ENCODE measurements at regions not wholly inside any gene's neighbourhood (a gene's known extent, or its start where the extent isn't known, plus 50 kb on each side); places are given as distances from the start of the nearest gene placed in this dataset.

DNA sequence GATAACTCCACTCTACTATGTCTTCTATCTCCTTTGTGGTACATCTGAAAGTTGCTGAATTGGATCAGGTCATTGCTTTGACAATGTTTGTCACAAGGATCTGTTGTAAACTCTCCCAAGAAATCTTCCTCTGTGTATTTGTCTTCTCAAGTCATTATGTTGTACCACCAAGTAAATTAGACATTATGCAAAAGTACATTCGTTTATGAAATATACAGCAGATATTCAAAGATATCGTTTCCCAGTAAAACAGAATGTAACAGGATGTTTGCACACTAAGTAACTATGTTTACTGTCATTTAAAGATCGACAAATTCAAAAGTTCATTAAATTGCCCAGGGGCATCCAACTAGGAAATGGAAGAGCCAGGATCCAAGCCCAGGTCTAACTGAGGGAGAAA, 739.4 kb downstream of the EFNB2 start:
- CTCF ChIA-PET: no interaction called here
- H3K4me3 ChIP-seq (ENCODE audit: low read depth, low read length): no peak overlapping the region
- no peaks in the 10 kb centered on the region for H3K4me1 ChIP-seq (ENCODE audit: control insufficient read depth, insufficient read depth, low read length)
- TF ChIP-seq ZNF324 (tag by site-specific recombination; IDR thresholded peaks at IDR 0.05) (no peak), ZNF248 (tag by site-specific recombination; IDR thresholded peaks at IDR 0.05) (no peak), SCRT2 (tag by site-specific recombination; IDR thresholded peaks at IDR 0.05) (no peak), ZNF555 (tag by site-specific recombination; conservative IDR thresholded peaks at IDR 0.05) (no peak), RBAK (tag by site-specific recombination; IDR thresholded peaks at IDR 0.05) (no peak), ZNF558 (tag by site-specific recombination; IDR thresholded peaks at IDR 0.05) (no peak)
- TF ChIP-seq, protein P1, sequence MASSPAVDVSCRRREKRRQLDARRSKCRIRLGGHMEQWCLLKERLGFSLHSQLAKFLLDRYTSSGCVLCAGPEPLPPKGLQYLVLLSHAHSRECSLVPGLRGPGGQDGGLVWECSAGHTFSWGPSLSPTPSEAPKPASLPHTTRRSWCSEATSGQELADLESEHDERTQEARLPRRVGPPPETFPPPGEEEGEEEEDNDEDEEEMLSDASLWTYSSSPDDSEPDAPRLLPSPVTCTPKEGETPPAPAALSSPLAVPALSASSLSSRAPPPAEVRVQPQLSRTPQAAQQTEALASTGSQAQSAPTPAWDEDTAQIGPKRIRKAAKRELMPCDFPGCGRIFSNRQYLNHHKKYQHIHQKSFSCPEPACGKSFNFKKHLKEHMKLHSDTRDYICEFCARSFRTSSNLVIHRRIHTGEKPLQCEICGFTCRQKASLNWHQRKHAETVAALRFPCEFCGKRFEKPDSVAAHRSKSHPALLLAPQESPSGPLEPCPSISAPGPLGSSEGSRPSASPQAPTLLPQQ (tag by site-specific recombination; IDR thresholded peaks at IDR 0.05): no peak
- TF ChIP-seq, protein P2, sequence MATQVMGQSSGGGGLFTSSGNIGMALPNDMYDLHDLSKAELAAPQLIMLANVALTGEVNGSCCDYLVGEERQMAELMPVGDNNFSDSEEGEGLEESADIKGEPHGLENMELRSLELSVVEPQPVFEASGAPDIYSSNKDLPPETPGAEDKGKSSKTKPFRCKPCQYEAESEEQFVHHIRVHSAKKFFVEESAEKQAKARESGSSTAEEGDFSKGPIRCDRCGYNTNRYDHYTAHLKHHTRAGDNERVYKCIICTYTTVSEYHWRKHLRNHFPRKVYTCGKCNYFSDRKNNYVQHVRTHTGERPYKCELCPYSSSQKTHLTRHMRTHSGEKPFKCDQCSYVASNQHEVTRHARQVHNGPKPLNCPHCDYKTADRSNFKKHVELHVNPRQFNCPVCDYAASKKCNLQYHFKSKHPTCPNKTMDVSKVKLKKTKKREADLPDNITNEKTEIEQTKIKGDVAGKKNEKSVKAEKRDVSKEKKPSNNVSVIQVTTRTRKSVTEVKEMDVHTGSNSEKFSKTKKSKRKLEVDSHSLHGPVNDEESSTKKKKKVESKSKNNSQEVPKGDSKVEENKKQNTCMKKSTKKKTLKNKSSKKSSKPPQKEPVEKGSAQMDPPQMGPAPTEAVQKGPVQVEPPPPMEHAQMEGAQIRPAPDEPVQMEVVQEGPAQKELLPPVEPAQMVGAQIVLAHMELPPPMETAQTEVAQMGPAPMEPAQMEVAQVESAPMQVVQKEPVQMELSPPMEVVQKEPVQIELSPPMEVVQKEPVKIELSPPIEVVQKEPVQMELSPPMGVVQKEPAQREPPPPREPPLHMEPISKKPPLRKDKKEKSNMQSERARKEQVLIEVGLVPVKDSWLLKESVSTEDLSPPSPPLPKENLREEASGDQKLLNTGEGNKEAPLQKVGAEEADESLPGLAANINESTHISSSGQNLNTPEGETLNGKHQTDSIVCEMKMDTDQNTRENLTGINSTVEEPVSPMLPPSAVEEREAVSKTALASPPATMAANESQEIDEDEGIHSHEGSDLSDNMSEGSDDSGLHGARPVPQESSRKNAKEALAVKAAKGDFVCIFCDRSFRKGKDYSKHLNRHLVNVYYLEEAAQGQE (tag by site-specific recombination; IDR thresholded peaks at IDR 0.05): no peak
- H3K27ac ChIP-seq (ENCODE audit: extremely low read depth, low read depth, low read length): no peak overlapping the region
- POLR2A ChIA-PET: no interaction called here
- H3K9me3 ChIP-seq (ENCODE audit: control insufficient read depth, insufficient read depth, low read depth, low read length): no peaks in the 10 kb centered on the region
- H3K36me3 ChIP-seq (ENCODE audit: control insufficient read depth in 2 of 2, insufficient read depth in 1 of 2, low read length in 2 of 2): no peaks in the 10 kb centered on the region

DNA sequence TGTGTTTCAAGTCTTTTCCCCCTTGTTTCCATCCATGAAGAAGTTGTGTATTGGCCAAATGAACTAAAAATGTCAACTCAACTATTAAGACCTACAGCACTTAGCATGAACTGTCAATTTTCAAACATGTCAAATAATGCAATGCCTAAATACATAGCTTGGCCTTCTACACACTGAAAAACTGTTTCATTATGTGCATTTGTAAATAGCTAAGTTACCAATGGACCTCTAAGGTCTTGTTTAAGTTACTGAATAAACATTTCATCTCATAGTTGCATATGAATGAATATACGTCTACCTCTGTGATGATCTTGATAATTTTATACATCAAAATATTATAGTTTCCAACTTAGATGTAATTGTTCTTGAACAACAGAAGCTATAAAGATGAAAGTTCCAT, 744.5 kb downstream of the EFNB2 start:
- no peaks in the 10 kb centered on the region for H3K36me3 ChIP-seq (ENCODE audit: control insufficient read depth in 2 of 2, insufficient read depth in 1 of 2, low read length in 2 of 2)
- H3K27ac ChIP-seq (ENCODE audit: extremely low read depth, low read depth, low read length): no peak overlapping the region
- H3K9me3 ChIP-seq (ENCODE audit: control insufficient read depth, insufficient read depth, low read depth, low read length): no peaks in the 10 kb centered on the region
- ChIA-PET POLR2A (no interaction called here), CTCF (interaction anchor here (1.0 kb wide), 1 partner anchor 12 kb away, joined by 4 read pairs; no protein-coding TSS in a partner anchor)
- no peaks in the 10 kb centered on the region for H3K4me1 ChIP-seq (ENCODE audit: control insufficient read depth, insufficient read depth, low read length)
- H3K4me3 ChIP-seq (ENCODE audit: low read depth, low read length): no peak overlapping the region
- no peak for TF ChIP-seq ZNF114 (tag by site-specific recombination; IDR thresholded peaks at IDR 0.05)
- TF ChIP-seq, protein P3, sequence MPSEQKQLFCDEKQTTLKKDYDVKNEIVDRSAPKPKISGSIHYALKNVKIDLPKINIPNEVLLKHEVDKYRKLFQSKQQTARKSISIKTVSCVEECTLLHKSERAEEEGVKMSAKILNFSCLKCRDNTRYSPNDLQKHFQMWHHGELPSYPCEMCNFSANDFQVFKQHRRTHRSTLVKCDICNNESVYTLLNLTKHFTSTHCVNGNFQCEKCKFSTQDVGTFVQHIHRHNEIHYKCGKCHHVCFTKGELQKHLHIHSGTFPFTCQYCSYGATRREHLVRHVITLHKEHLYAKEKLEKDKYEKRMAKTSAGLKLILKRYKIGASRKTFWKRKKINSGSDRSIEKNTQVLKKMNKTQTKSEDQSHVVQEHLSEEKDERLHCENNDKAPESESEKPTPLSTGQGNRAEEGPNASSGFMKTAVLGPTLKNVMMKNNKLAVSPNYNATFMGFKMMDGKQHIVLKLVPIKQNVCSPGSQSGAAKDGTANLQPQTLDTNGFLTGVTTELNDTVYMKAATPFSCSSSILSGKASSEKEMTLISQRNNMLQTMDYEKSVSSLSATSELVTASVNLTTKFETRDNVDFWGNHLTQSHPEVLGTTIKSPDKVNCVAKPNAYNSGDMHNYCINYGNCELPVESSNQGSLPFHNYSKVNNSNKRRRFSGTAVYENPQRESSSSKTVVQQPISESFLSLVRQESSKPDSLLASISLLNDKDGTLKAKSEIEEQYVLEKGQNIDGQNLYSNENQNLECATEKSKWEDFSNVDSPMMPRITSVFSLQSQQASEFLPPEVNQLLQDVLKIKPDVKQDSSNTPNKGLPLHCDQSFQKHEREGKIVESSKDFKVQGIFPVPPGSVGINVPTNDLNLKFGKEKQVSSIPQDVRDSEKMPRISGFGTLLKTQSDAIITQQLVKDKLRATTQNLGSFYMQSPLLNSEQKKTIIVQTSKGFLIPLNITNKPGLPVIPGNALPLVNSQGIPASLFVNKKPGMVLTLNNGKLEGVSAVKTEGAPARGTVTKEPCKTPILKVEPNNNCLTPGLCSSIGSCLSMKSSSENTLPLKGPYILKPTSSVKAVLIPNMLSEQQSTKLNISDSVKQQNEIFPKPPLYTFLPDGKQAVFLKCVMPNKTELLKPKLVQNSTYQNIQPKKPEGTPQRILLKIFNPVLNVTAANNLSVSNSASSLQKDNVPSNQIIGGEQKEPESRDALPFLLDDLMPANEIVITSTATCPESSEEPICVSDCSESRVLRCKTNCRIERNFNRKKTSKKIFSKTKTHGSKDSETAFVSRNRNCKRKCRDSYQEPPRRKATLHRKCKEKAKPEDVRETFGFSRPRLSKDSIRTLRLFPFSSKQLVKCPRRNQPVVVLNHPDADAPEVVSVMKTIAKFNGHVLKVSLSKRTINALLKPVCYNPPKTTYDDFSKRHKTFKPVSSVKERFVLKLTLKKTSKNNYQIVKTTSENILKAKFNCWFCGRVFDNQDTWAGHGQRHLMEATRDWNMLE (tag by site-specific recombination; conservative IDR thresholded peaks at IDR 0.05; ENCODE audit: low read depth): no peak
- TF ChIP-seq, protein P4, sequence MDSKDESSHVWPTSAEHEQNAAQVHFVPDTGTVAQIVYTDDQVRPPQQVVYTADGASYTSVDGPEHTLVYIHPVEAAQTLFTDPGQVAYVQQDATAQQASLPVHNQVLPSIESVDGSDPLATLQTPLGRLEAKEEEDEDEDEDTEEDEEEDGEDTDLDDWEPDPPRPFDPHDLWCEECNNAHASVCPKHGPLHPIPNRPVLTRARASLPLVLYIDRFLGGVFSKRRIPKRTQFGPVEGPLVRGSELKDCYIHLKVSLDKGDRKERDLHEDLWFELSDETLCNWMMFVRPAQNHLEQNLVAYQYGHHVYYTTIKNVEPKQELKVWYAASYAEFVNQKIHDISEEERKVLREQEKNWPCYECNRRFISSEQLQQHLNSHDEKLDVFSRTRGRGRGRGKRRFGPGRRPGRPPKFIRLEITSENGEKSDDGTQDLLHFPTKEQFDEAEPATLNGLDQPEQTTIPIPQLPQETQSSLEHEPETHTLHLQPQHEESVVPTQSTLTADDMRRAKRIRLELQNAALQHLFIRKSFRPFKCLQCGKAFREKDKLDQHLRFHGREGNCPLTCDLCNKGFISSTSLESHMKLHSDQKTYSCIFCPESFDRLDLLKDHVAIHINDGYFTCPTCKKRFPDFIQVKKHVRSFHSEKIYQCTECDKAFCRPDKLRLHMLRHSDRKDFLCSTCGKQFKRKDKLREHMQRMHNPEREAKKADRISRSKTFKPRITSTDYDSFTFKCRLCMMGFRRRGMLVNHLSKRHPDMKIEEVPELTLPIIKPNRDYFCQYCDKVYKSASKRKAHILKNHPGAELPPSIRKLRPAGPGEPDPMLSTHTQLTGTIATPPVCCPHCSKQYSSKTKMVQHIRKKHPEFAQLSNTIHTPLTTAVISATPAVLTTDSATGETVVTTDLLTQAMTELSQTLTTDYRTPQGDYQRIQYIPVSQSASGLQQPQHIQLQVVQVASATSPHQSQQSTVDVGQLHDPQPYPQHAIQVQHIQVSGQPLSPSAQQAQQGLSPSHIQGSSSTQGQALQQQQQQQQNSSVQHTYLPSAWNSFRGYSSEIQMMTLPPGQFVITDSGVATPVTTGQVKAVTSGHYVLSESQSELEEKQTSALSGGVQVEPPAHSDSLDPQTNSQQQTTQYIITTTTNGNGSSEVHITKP (tag by site-specific recombination; IDR thresholded peaks at IDR 0.05): no peak
- no peak for TF ChIP-seq ZNF777 (tag by site-specific recombination; IDR thresholded peaks at IDR 0.05; ENCODE audit: borderline replicate concordance)
- TF ChIP-seq, protein P5, sequence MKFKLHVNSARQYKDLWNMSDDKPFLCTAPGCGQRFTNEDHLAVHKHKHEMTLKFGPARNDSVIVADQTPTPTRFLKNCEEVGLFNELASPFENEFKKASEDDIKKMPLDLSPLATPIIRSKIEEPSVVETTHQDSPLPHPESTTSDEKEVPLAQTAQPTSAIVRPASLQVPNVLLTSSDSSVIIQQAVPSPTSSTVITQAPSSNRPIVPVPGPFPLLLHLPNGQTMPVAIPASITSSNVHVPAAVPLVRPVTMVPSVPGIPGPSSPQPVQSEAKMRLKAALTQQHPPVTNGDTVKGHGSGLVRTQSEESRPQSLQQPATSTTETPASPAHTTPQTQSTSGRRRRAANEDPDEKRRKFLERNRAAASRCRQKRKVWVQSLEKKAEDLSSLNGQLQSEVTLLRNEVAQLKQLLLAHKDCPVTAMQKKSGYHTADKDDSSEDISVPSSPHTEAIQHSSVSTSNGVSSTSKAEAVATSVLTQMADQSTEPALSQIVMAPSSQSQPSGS (tag by site-specific recombination; IDR thresholded peaks at IDR 0.05; ENCODE audit: low read depth): no peak
- TF ChIP-seq ZNF792 (tag by site-specific recombination; IDR thresholded peaks at IDR 0.05): no peak
- TF ChIP-seq ZNF530 (tag by site-specific recombination; IDR thresholded peaks at IDR 0.05; ENCODE audit: low read depth): no peak
- TF ChIP-seq HOXA7 (CRISPR knock-in tag; IDR thresholded peaks at IDR 0.05; ENCODE audit: borderline replicate concordance): no peak
- TF ChIP-seq, protein P6, sequence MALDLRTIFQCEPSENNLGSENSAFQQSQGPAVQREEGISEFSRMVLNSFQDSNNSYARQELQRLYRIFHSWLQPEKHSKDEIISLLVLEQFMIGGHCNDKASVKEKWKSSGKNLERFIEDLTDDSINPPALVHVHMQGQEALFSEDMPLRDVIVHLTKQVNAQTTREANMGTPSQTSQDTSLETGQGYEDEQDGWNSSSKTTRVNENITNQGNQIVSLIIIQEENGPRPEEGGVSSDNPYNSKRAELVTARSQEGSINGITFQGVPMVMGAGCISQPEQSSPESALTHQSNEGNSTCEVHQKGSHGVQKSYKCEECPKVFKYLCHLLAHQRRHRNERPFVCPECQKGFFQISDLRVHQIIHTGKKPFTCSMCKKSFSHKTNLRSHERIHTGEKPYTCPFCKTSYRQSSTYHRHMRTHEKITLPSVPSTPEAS (tag by site-specific recombination; IDR thresholded peaks at IDR 0.05): no peak
- TF ChIP-seq ZNF391 (tag by site-specific recombination; IDR thresholded peaks at IDR 0.05; ENCODE audit: borderline replicate concordance, low read depth): no peak
